SK-N-SH treated with all-trans-retinoic acid at 6 μM for 48 hours (cell line): ENCODE measurements at regions not wholly inside any gene's neighbourhood (a gene's known extent, or its start where the extent isn't known, plus 50 kb on each side); places are given as distances from the start of the nearest gene placed in this dataset.

ENCODE experiments used
- ISL1 ChIP-seq: fragments of 250-450 bp; sonication (Bioruptor Pico); IDR thresholded peaks from 2 replicates; pipeline ENCODE4 v2.1.2; 2022; ENCODE audit warnings: mild to moderate bottlenecking, moderate library complexity
- OSR1 ChIP-seq: fragments of 250-450 bp; sonication (Bioruptor Pico); IDR thresholded peaks from 2 replicates; pipeline ENCODE4 v1.8.0; 2022; ENCODE audit warnings: moderate library complexity, mild to moderate bottlenecking, inconsistent platforms
- RARB ChIP-seq: fragments of 250-450 bp; sonication (Bioruptor Pico); IDR thresholded peaks from 2 replicates; pipeline ENCODE4 v1.8.0; 2021; ENCODE audit warnings: mild to moderate bottlenecking, moderate library complexity
- ZNF70 ChIP-seq: fragments of 450-650 bp; formaldehyde crosslinking; IDR thresholded peaks from 2 replicates; pipeline ENCODE4 v1.5.0; 2020; ENCODE audit warnings: mild to moderate bottlenecking, moderate library complexity
- TF ChIP-seq, protein P1 (sequence below): fragments of 250-450 bp; sonication (Bioruptor Pico); IDR thresholded peaks from 2 replicates; pipeline ENCODE4 v1.8.0; 2020; ENCODE audit warnings: mild to moderate bottlenecking, moderate library complexity, borderline replicate concordance
- TF ChIP-seq, protein P2 (sequence below): fragments of 250-450 bp; sonication (Bioruptor Pico); IDR thresholded peaks from 2 replicates; pipeline ENCODE4 v1.5.1; 2020; ENCODE audit warnings: low read depth, mild to moderate bottlenecking, moderate library complexity
- TF ChIP-seq, protein P3 (sequence below): fragments of 250-450 bp; sonication (Bioruptor Pico); IDR thresholded peaks from 2 replicates; pipeline ENCODE4 v1.8.0; 2021; ENCODE audit warnings: low read depth, mild to moderate bottlenecking, moderate library complexity, borderline replicate concordance

DNA sequence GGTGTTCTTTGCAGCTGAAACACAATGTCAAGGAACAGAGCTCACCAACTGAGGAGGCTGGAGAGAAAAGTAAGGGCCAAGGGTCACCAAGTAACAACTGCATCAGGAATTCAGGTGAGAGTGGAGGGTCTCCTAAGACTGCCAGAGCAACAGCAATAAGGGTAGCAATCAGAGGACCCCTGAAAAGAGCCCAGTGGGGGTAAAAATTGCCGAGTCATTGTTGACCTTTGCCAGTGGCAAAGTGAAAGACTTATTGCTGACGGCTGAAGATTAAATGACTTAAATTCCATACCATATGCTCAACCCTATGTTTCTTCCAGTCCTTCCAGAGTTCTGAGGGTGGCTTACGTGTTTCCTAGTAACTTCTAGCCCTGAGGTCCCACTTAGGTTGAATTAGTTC lies 51.9 kb upstream of the ARHGAP42 start:
- TF ChIP-seq OSR1: no peak
- TF ChIP-seq, protein P1, sequence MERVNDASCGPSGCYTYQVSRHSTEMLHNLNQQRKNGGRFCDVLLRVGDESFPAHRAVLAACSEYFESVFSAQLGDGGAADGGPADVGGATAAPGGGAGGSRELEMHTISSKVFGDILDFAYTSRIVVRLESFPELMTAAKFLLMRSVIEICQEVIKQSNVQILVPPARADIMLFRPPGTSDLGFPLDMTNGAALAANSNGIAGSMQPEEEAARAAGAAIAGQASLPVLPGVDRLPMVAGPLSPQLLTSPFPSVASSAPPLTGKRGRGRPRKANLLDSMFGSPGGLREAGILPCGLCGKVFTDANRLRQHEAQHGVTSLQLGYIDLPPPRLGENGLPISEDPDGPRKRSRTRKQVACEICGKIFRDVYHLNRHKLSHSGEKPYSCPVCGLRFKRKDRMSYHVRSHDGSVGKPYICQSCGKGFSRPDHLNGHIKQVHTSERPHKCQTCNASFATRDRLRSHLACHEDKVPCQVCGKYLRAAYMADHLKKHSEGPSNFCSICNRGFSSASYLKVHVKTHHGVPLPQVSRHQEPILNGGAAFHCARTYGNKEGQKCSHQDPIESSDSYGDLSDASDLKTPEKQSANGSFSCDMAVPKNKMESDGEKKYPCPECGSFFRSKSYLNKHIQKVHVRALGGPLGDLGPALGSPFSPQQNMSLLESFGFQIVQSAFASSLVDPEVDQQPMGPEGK (CRISPR knock-in tag): no peak
- no peak for TF ChIP-seq ISL1 (CRISPR knock-in tag)
- no peak for TF ChIP-seq ZNF70 (CRISPR knock-in tag)
- TF ChIP-seq, protein P2, sequence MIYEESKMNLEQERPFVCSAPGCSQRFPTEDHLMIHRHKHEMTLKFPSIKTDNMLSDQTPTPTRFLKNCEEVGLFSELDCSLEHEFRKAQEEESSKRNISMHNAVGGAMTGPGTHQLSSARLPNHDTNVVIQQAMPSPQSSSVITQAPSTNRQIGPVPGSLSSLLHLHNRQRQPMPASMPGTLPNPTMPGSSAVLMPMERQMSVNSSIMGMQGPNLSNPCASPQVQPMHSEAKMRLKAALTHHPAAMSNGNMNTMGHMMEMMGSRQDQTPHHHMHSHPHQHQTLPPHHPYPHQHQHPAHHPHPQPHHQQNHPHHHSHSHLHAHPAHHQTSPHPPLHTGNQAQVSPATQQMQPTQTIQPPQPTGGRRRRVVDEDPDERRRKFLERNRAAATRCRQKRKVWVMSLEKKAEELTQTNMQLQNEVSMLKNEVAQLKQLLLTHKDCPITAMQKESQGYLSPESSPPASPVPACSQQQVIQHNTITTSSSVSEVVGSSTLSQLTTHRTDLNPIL (CRISPR knock-in tag): no peak
- TF ChIP-seq, protein P3, sequence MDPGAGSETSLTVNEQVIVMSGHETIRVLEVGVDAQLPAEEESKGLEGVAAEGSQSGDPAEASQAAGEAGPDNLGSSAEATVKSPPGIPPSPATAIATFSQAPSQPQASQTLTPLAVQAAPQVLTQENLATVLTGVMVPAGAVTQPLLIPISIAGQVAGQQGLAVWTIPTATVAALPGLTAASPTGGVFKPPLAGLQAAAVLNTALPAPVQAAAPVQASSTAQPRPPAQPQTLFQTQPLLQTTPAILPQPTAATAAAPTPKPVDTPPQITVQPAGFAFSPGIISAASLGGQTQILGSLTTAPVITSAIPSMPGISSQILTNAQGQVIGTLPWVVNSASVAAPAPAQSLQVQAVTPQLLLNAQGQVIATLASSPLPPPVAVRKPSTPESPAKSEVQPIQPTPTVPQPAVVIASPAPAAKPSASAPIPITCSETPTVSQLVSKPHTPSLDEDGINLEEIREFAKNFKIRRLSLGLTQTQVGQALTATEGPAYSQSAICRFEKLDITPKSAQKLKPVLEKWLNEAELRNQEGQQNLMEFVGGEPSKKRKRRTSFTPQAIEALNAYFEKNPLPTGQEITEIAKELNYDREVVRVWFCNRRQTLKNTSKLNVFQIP (CRISPR knock-in tag): no peak
- TF ChIP-seq RARB (CRISPR knock-in tag): no peak
